H9 (cell line): ENCODE measurements at regions not wholly inside any gene's neighbourhood (a gene's known extent, or its start where the extent isn't known, plus 50 kb on each side); places are given as distances from the start of the nearest gene placed in this dataset.

Experiments
- DNase-seq: peaks from one replicate; pipeline ENCODE4 v3.0.0-alpha.2; 2017
- H2AFZ ChIP-seq: one replicate; pipeline ENCODE4 v1.6.1; 2013; ENCODE audit warnings: mild to moderate bottlenecking, low read length, control low read depth, moderate library complexity
- H2AK5ac ChIP-seq: 2 replicates; pipeline ENCODE4 v1.6.1; 2013; ENCODE audit warnings: low read length, control low read depth, mixed read lengths; ENCODE audit not compliant: insufficient read length
- H2BK120ac ChIP-seq: one replicate; pipeline ENCODE4 v1.6.1; 2013; ENCODE audit warnings: low read depth, mild to moderate bottlenecking, low read length, control low read depth, inconsistent platforms; ENCODE audit not compliant: poor library complexity, severe bottlenecking
- H2BK12ac ChIP-seq: 2 replicates; pipeline ENCODE4 v1.6.1; 2013; ENCODE audit warnings: low read length, control low read depth, mixed read lengths, low read depth; ENCODE audit not compliant: insufficient read length
- H2BK15ac ChIP-seq: 2 replicates; pipeline ENCODE4 v1.6.1; 2013; ENCODE audit warnings: low read depth, low read length, control low read depth
- H2BK20ac ChIP-seq: one replicate; pipeline ENCODE4 v1.6.1; 2013; ENCODE audit warnings: low read depth, mild to moderate bottlenecking, low read length, control low read depth, inconsistent platforms; ENCODE audit not compliant: poor library complexity, severe bottlenecking
- H2BK5ac ChIP-seq: 2 replicates; pipeline ENCODE4 v1.6.1; 2013; ENCODE audit warnings: low read length, control low read depth, mixed read lengths; ENCODE audit not compliant: insufficient read length
- H3K14ac ChIP-seq: 2 replicates; pipeline ENCODE4 v1.6.1; 2013; ENCODE audit warnings: low read length, control low read depth; ENCODE audit not compliant: insufficient read depth
- H3K18ac ChIP-seq: 2 replicates; pipeline ENCODE4 v1.6.1; 2013; ENCODE audit warnings: low read depth, mild to moderate bottlenecking, mixed read lengths, low read length, control low read depth; ENCODE audit not compliant: insufficient read length
- H3K23ac ChIP-seq: 2 replicates; pipeline ENCODE4 v1.6.1; 2013; ENCODE audit warnings: low read length, control low read depth, mixed read lengths, low read depth; ENCODE audit not compliant: insufficient read length
- H3K23me2 ChIP-seq: 2 replicates; pipeline ENCODE4 v1.6.1; 2013; ENCODE audit warnings: low read depth, mild to moderate bottlenecking, mixed read lengths, low read length, control low read depth; ENCODE audit not compliant: insufficient read length, poor library complexity, severe bottlenecking
- H3K27ac ChIP-seq: 2 replicates; pipeline ENCODE4 v1.5.1; 2013; ENCODE audit warnings: low read length, control low read depth, mixed read lengths, low read depth; ENCODE audit not compliant: insufficient read length
- H3K27me3 ChIP-seq: 2 replicates; pipeline ENCODE4 v1.6.1; 2013; ENCODE audit warnings: low read length, control low read depth, inconsistent platforms; ENCODE audit not compliant: insufficient read depth
- H3K4ac ChIP-seq: 2 replicates; pipeline ENCODE4 v1.6.1; 2013; ENCODE audit warnings: low read depth, mild to moderate bottlenecking, control low read depth, inconsistent platforms, low read length, moderate library complexity
- H3K4me1 ChIP-seq: 2 replicates; pipeline ENCODE4 v1.6.1; 2013; ENCODE audit warnings: low read length, control low read depth, inconsistent platforms; ENCODE audit not compliant: insufficient read depth
- H3K4me2 ChIP-seq: 2 replicates; pipeline ENCODE4 v1.6.1; 2013; ENCODE audit warnings: low read length, control low read depth, mixed read lengths; ENCODE audit not compliant: insufficient read length, insufficient read depth
- H3K56ac ChIP-seq: 2 replicates; pipeline ENCODE4 v1.6.1; 2013; ENCODE audit warnings: low read depth, mild to moderate bottlenecking, mixed read lengths, low read length, control low read depth; ENCODE audit not compliant: insufficient read length
- H3K79me1 ChIP-seq: 2 replicates; pipeline ENCODE4 v1.6.1; 2013; ENCODE audit warnings: low read depth, mild to moderate bottlenecking, moderate library complexity, low read length, control low read depth, inconsistent platforms; ENCODE audit not compliant: insufficient read depth, poor library complexity, severe bottlenecking
- H3K79me2 ChIP-seq: 2 replicates; pipeline ENCODE4 v1.6.1; 2013; ENCODE audit warnings: low read length, control low read depth, inconsistent platforms; ENCODE audit not compliant: insufficient read depth
- H3K9ac ChIP-seq: 2 replicates; pipeline ENCODE4 v1.6.1; 2013; ENCODE audit warnings: low read length, control low read depth, mixed read lengths; ENCODE audit not compliant: insufficient read length; ENCODE audit errors: extremely low read depth
- H3K9me3 ChIP-seq: one replicate; pipeline ENCODE4 v1.6.1; 2013; ENCODE audit warnings: low read depth, low read length, inconsistent platforms; ENCODE audit not compliant: control insufficient read depth
- H3T11ph ChIP-seq: one replicate; pipeline ENCODE4 v1.6.1; 2013; ENCODE audit warnings: mild to moderate bottlenecking, low read length, control low read depth, inconsistent platforms
- H4K20me1 ChIP-seq: one replicate; pipeline ENCODE4 v1.6.1; 2013; ENCODE audit not compliant: control insufficient read depth, insufficient read length, insufficient read depth
- H4K5ac ChIP-seq: 2 replicates; pipeline ENCODE4 v1.6.1; 2013; ENCODE audit warnings: low read depth, mild to moderate bottlenecking, mixed read lengths, low read length, control low read depth; ENCODE audit not compliant: insufficient read length
- H4K8ac ChIP-seq: replicated peaks from 2 replicates; pipeline ENCODE4 v1.6.1; 2013; ENCODE audit warnings: low read length, control low read depth, mixed read lengths, low read depth; ENCODE audit not compliant: insufficient read length
- H4K91ac ChIP-seq: 2 replicates; pipeline ENCODE4 v1.6.1; 2013; ENCODE audit warnings: low read depth, mild to moderate bottlenecking, moderate library complexity, mixed read lengths, low read length, control low read depth; ENCODE audit not compliant: insufficient read length
- H3K27ac Mint-ChIP-seq, 3 experiments: 2 replicates in 2 of 3; 3 replicates in 1 of 3; pipeline ENCODE4 v1.8.0; 2020 to 2021; ENCODE audit warnings: mixed read lengths in 3 of 3, mild to moderate bottlenecking in 1 of 3, moderate library complexity in 1 of 3
- H3K27me3 Mint-ChIP-seq: 2 replicates; pipeline ENCODE4 v1.8.0; 2021; ENCODE audit warnings: low read depth, mild to moderate bottlenecking, moderate library complexity, mixed read lengths
- H3K36me3 Mint-ChIP-seq, 3 experiments: 2 replicates in 2 of 3; 3 replicates in 1 of 3; pipeline ENCODE4 v1.8.0; 2020 to 2021; ENCODE audit warnings: low read depth in 3 of 3, mixed read lengths in 3 of 3; ENCODE audit not compliant: insufficient read depth in 1 of 3
- H3K4me1 Mint-ChIP-seq, 2 experiments: 2 replicates each; pipeline ENCODE4 v1.8.0; 2020; ENCODE audit warnings: mixed read lengths in 2 of 2
- H3K4me3 Mint-ChIP-seq, 2 experiments: 2 replicates in 1 of 2; 3 replicates in 1 of 2; pipeline ENCODE4 v1.8.0; 2020 to 2021; ENCODE audit warnings: mild to moderate bottlenecking in 2 of 2, mixed read lengths in 2 of 2, moderate library complexity in 1 of 2
- H3K9me3 Mint-ChIP-seq, 2 experiments: 2 replicates in 1 of 2; 3 replicates in 1 of 2; pipeline ENCODE4 v1.8.0; 2020; ENCODE audit warnings: mild to moderate bottlenecking in 2 of 2, mixed read lengths in 2 of 2, moderate library complexity in 1 of 2
- WGBS: extraction: QIAGEN DNeasy Blood & Tissue Kit; methylation state at CpG from one replicate; pipeline ENCODE4 v1.1.7; 2013; ENCODE audit warnings: missing lambda C conversion rate, low lambda C conversion rate, mixed read lengths; ENCODE audit not compliant: insufficient read length; ENCODE audit errors: extremely low coverage; 5-methylcytosine and 5-hydroxymethylcytosine counted together
- TF ChIP-seq, protein P1 (sequence below): fragments of 200-600 bp; sonication (generic); conservative IDR thresholded peaks from 3 replicates; pipeline ENCODE4 v1.8.0; 2021; ENCODE audit warnings: antibody characterized with exemption, mild to moderate bottlenecking

DNA sequence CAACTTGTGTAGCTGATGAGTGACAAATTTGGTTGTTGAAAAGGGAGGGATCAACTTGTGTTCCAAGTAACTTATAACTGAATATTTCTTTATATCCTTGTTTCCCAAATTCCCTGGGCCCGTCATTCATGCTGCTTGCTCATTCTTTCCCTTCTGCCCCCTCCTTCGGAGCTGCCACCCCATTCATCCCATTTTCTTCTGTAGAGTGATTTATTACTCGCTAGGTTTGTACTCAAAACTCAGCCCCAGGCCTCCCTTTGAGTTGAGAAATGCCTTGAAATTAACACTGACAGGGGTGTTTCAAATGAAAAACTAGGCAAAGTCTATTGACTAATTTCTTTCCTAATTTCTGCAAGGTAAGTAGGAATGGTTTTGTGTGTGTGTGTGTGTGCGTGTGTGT lies 277.4 kb upstream of the SLCO3A1 start:
- no peaks in the 10 kb centered on the region; a peak in 3 of 7 replicates for H3K36me3 Mint-ChIP-seq
- H3K9me3 Mint-ChIP-seq: peaks cover under 1 to 2% of the 10 kb centered on the region in 2 experiments; a peak in 2 of 5 replicates
- H3K23me2 ChIP-seq: no peaks in the 10 kb centered on the region
- no peak overlapping the region for H3K9ac ChIP-seq
- H3K4ac ChIP-seq: no peak overlapping the region
- no peak overlapping the region for H3K23ac ChIP-seq
- no peaks in the 10 kb centered on the region for H3K4me1 ChIP-seq
- TF ChIP-seq, protein P1, sequence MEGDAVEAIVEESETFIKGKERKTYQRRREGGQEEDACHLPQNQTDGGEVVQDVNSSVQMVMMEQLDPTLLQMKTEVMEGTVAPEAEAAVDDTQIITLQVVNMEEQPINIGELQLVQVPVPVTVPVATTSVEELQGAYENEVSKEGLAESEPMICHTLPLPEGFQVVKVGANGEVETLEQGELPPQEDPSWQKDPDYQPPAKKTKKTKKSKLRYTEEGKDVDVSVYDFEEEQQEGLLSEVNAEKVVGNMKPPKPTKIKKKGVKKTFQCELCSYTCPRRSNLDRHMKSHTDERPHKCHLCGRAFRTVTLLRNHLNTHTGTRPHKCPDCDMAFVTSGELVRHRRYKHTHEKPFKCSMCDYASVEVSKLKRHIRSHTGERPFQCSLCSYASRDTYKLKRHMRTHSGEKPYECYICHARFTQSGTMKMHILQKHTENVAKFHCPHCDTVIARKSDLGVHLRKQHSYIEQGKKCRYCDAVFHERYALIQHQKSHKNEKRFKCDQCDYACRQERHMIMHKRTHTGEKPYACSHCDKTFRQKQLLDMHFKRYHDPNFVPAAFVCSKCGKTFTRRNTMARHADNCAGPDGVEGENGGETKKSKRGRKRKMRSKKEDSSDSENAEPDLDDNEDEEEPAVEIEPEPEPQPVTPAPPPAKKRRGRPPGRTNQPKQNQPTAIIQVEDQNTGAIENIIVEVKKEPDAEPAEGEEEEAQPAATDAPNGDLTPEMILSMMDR: no peak
- no peak overlapping the region for H2BK20ac ChIP-seq
- H3K9me3 ChIP-seq: no peaks in the 10 kb centered on the region
- H4K8ac ChIP-seq: no peak overlapping the region
- H2BK15ac ChIP-seq: no peak overlapping the region
- no peak overlapping the region for H4K91ac ChIP-seq
- H2AK5ac ChIP-seq: no peak overlapping the region
- no peak overlapping the region for H3K18ac ChIP-seq
- no peak overlapping the region for H3K56ac ChIP-seq
- H2AFZ ChIP-seq: no peak overlapping the region
- H4K20me1 ChIP-seq: no peaks in the 10 kb centered on the region
- H3K27me3 ChIP-seq: no peaks in the 10 kb centered on the region
- no peaks in the 10 kb centered on the region for H3K4me1 Mint-ChIP-seq
- DNase-seq: no peak
- H3K4me2 ChIP-seq: no peak overlapping the region
- no peak overlapping the region for H4K5ac ChIP-seq
- H3K14ac ChIP-seq: no peak overlapping the region
- H3K79me2 ChIP-seq: no peaks in the 10 kb centered on the region
- H2BK120ac ChIP-seq: no peak overlapping the region
- no peak overlapping the region for H2BK5ac ChIP-seq
- no CpG with 5 or more reads among the region's 4 CpGs for WGBS
- H3K79me1 ChIP-seq: no peaks in the 10 kb centered on the region
- no peak overlapping the region for H3K27ac Mint-ChIP-seq
- H3T11ph ChIP-seq: no peak overlapping the region
- H3K27me3 Mint-ChIP-seq: peaks cover 2% of the 10 kb centered on the region; the same call in 1 of the 2 replicates
- no peak overlapping the region for H3K27ac ChIP-seq
- no peak overlapping the region for H3K4me3 Mint-ChIP-seq
- no peak overlapping the region for H2BK12ac ChIP-seq
